ENCODE measurements at regions not wholly inside any gene's neighbourhood (a gene's known extent, or its start where the extent isn't known, plus 50 kb on each side); places are given as distances from the start of the nearest gene placed in this dataset.

DNA sequence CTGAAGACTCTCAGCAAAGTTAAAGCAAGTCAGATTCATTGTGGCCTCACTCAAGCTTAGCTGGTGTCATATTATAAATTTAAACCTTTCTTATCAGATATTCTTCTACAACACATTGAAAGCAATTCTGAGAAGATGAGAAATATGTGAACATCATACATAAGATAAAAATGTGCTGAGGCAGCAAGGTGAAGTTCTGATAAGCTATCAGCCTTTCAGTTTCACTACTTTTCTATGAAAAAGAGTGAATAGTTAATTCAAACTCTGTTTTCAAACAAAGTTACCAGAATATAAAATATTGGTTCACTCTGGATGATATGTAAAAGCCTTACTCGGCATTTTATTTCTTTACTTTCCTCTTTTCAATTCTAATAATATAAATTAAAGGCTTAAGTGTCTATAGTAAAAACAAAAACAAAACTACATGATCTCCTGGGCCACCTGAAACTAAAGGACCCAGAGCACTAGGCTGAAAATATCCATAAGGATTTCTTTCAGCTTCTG is 824.4 kb downstream of the MTRR start:
- TF ChIP-seq POLR2A (IDR thresholded peaks at IDR 0.05), result no peak
- TF ChIP-seq POLR2AphosphoS5 (IDR thresholded peaks at IDR 0.05; ENCODE audit: insufficient read depth in 1 of 2, low read depth in 1 of 2), result no peak
- TF ChIP-seq, protein P1, sequence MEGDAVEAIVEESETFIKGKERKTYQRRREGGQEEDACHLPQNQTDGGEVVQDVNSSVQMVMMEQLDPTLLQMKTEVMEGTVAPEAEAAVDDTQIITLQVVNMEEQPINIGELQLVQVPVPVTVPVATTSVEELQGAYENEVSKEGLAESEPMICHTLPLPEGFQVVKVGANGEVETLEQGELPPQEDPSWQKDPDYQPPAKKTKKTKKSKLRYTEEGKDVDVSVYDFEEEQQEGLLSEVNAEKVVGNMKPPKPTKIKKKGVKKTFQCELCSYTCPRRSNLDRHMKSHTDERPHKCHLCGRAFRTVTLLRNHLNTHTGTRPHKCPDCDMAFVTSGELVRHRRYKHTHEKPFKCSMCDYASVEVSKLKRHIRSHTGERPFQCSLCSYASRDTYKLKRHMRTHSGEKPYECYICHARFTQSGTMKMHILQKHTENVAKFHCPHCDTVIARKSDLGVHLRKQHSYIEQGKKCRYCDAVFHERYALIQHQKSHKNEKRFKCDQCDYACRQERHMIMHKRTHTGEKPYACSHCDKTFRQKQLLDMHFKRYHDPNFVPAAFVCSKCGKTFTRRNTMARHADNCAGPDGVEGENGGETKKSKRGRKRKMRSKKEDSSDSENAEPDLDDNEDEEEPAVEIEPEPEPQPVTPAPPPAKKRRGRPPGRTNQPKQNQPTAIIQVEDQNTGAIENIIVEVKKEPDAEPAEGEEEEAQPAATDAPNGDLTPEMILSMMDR (IDR thresholded peaks at IDR 0.05), result no peak
- Histone ChIP-seq H3K36me3 (no peaks in the 10 kb centered on the region), H3K4me3 (no peak overlapping the region), H3K27me3 (no peaks in the 10 kb centered on the region), H3K4me1 (no peaks in the 10 kb centered on the region), H3K27ac (no peak overlapping the region), H3K9me3 (no peaks in the 10 kb centered on the region)
- intact Hi-C loops (cut with DNase I), result no loop called here
- no peak for DNase-seq (ENCODE audit: extremely low spot score in 2 of 2)

DNA sequence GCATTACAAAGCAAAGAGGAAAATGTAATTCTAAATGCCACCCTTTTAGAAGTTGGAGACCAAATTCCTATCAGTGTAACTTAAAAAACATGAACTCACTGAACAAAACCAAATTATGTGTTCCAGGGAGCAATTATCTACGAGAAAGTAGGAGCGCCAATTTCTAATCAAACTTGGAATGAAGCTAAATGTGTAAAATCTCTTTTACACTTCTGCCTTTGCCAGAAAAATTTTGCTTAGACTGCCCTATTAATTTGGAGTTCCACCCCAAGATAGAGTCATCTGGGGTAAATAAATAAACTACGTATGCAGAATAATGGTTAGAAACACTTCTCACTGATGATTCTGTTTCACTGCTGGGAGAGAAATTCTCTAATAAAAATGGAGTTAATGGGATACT is 825.6 kb downstream of the MTRR start:
- Histone ChIP-seq H3K4me3 (no peak overlapping the region), H3K27ac (no peak overlapping the region), H3K36me3 (no peaks in the 10 kb centered on the region), H3K4me1 (no peaks in the 10 kb centered on the region), H3K9me3 (no peaks in the 10 kb centered on the region), H3K27me3 (no peaks in the 10 kb centered on the region)
- TF ChIP-seq, protein P1 (IDR thresholded peaks at IDR 0.05), result no peak
- TF ChIP-seq POLR2AphosphoS5 (IDR thresholded peaks at IDR 0.05; ENCODE audit: insufficient read depth in 1 of 2, low read depth in 1 of 2) (no peak), POLR2A (IDR thresholded peaks at IDR 0.05) (no peak)
- no peak for DNase-seq (ENCODE audit: extremely low spot score in 2 of 2)
- intact Hi-C loops (cut with DNase I), result no loop called here

DNA sequence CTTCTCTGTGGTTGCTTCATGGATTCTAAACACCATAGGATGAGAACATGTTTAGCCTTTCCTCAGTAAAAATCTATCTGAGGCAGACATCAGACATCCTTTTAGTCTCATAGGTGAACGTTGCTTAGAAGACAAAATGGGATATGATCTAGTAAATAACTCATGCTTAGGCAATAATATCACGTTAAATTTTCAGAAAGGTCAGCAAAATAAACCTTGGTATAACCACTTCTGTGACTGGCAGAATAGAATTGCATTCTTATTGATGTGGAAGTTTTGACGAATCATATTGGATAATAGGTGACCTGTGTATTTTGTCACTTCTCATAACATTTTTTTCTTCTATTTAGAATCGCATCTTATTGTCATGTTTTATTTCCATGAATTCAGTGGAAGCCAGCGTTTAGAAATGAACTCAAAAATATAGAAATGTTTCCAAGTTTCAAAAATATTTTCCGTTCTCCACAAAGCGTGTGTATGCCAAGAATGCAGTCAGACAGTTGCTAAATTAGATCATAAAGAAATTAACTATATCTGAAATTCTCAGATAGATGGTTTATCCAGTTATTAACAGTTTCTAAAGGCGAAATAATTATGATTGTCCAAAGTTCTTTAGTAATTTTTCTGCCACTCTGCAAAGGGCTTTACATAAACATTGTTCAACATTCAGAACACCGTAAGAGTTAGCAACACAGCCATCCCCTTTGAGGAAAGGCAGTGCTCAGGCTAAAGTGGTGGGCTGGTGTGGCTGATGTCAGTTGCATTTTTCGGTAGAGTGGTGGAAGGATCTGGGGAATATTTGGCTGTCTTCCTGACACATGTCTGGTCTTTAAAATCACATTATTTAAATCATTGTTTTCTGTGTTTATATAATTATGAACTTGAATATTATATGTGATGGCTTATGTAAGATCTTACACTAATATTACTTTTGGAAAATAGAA is 827.2 kb downstream of the MTRR start:
- TF ChIP-seq POLR2AphosphoS5 (IDR thresholded peaks at IDR 0.05; ENCODE audit: insufficient read depth in 1 of 2, low read depth in 1 of 2) (no peak), POLR2A (IDR thresholded peaks at IDR 0.05) (no peak)
- TF ChIP-seq, protein P1 (IDR thresholded peaks at IDR 0.05), result no peak
- no peaks in the 10 kb centered on the region for H3K36me3 ChIP-seq
- H3K27ac ChIP-seq, result no peak overlapping the region
- intact Hi-C loops (cut with DNase I), result no loop called here
- H3K4me1 ChIP-seq, result no peaks in the 10 kb centered on the region
- no peaks in the 10 kb centered on the region for H3K27me3 ChIP-seq
- H3K4me3 ChIP-seq, result no peak overlapping the region
- H3K9me3 ChIP-seq, result no peaks in the 10 kb centered on the region
- no peak for DNase-seq (ENCODE audit: extremely low spot score in 2 of 2)

DNA sequence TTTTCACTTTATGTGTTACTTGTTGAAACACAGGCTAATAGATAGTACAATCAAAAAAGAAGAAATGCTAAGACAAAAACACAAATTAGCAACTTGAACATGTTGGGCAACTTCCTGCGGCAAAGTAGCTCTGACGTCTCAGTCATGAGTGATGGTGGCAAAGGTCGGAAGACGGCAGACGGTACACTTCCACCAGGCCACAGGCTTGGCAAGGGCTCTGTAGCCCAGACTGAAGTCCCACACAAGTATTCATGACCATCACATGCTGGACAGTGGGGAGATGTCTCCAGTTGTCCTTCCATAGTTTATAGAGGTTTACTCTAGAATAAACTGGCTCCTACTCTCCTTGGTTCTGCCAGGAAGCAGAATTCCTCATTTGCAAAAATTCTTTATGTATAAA is 831.3 kb downstream of the MTRR start:
- H3K36me3 ChIP-seq, result no peaks in the 10 kb centered on the region
- DNase-seq (ENCODE audit: extremely low spot score in 2 of 2), result no peak
- TF ChIP-seq POLR2AphosphoS5 (IDR thresholded peaks at IDR 0.05; ENCODE audit: insufficient read depth in 1 of 2, low read depth in 1 of 2) (no peak), POLR2A (IDR thresholded peaks at IDR 0.05) (no peak)
- TF ChIP-seq, protein P1 (IDR thresholded peaks at IDR 0.05), result no peak
- no peaks in the 10 kb centered on the region for H3K9me3 ChIP-seq
- intact Hi-C loops (cut with DNase I), result no loop called here
- H3K4me3 ChIP-seq, result no peak overlapping the region
- H3K27ac ChIP-seq, result no peak overlapping the region
- H3K27me3 ChIP-seq, result no peaks in the 10 kb centered on the region
- H3K4me1 ChIP-seq, result no peaks in the 10 kb centered on the region

DNA sequence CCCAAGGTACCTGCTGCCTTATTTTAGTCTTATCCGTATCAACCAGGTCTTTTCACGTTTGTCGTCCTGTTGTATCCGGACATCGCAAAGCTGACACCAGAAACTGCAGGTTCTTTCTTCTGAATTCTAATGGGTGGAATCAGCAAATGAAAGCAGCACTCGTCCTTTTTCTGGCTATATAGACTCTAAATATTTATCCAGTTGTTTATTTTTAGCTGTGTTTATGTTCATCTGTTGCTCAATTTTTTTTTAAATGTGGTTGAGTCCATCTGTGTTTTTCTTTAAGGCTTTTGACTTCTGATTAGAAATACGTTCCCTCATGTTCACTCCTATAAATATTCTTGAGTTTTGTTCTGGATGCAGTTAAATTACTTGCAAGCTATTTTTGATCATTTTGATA is 831.7 kb downstream of the MTRR start:
- TF ChIP-seq, protein P1 (IDR thresholded peaks at IDR 0.05), result no peak
- no peak for TF ChIP-seq POLR2A (IDR thresholded peaks at IDR 0.05)
- no peak for TF ChIP-seq POLR2AphosphoS5 (IDR thresholded peaks at IDR 0.05; ENCODE audit: insufficient read depth in 1 of 2, low read depth in 1 of 2)

More for the DNA sequence above, 831.7 kb downstream of the MTRR start:
- intact Hi-C loops (cut with DNase I), result no loop called here
- H3K4me1 ChIP-seq, result no peaks in the 10 kb centered on the region
- no peaks in the 10 kb centered on the region for H3K36me3 ChIP-seq
- H3K27ac ChIP-seq, result no peak overlapping the region
- no peak for DNase-seq (ENCODE audit: extremely low spot score in 2 of 2)
- H3K9me3 ChIP-seq, result no peaks in the 10 kb centered on the region
- no peaks in the 10 kb centered on the region for H3K27me3 ChIP-seq
- no peak overlapping the region for H3K4me3 ChIP-seq
